ENCODE measurements at regions not wholly inside any gene's neighbourhood (a gene's known extent, or its start where the extent isn't known, plus 50 kb on each side); places are given as distances from the start of the nearest gene placed in this dataset.

- TF ChIP-seq CTCF (conservative IDR thresholded peaks at IDR 0.05 in 1 of 2, IDR thresholded peaks at IDR 0.05 in 1 of 2; ENCODE audit: extremely low read depth in 1 of 2, insufficient read depth in 1 of 2, low read depth in 1 of 2, low read length in 2 of 2) (no peak), EZH2 (IDR thresholded peaks at IDR 0.05; ENCODE audit: borderline replicate concordance, low read length) (no peak)
These were observed 281.3 kb downstream of the IPMK start for GRCh38 chr10:57986422-57986821.
